K562 (cell line): ENCODE measurements at regions not wholly inside any gene's neighbourhood (a gene's known extent, or its start where the extent isn't known, plus 50 kb on each side); places are given as distances from the start of the nearest gene placed in this dataset.

Source experiments
- ATAC-seq: fragments of 200-7000 bp; cut with Tn5 transposase; 3 replicates; pipeline ENCODE4 v1.9.1; 2020; ENCODE audit warnings: moderate library complexity
- BruUV-seq: library from RNA; stranded (reverse); fragments of 400-500 nt; replicated peaks from 2 replicates; lab custom pipeline; 2021; lab: Mats Ljungman, UMichigan
- CTCF ChIA-PET: fragments of 300-600 bp; formaldehyde crosslinking; extraction: SDS; loops from one replicate; lab custom pipeline; 2021; ENCODE audit warnings: low intra/inter-chr PET ratio; lab: Yijun Ruan, JAX
- POLR2A ChIA-PET: fragments of 300-600, 350-650 bp; sonication (Branson Sonifier 250); formaldehyde crosslinking; extraction: SDS; loops from one replicate; lab custom pipeline; 2021; ENCODE audit warnings: antibody characterized with exemption, inconsistent platforms; lab: Yijun Ruan, JAX
- DNase-seq, 4 experiments: peaks; one replicate each; pipeline versions ENCODE4 v3.0.0 to v3.0.0-alpha.2; 2011 to 2018; ENCODE audit warnings: low spot score in 3 of 4, mixed read lengths in 3 of 4; ENCODE audit errors: extremely low read depth in 1 of 4
- FAIRE-seq: peaks from 2 replicates; lab custom pipeline; 2011; peaks lifted over from hg19 to GRCh38; lab: Jason Lieb, UNC
- H2AFZ ChIP-seq: 2 replicates; pipeline ENCODE4 v1.6.0; 2011; ENCODE audit warnings: low read depth, low read length, control low read depth, inconsistent platforms
- H3K27ac ChIP-seq: fragments of 200-600 bp; 3 replicates; pipeline ENCODE4 v1.8.0; 2011; ENCODE audit warnings: low read depth, mild to moderate bottlenecking, control low read depth, inconsistent platforms, low read length, moderate library complexity, mixed read lengths; ENCODE audit errors: extremely low read depth
- H3K27me3 ChIP-seq, 2 experiments: fragments of 300-600 bp in 1 of 2; 2 replicates in 1 of 2; 3 replicates in 1 of 2; pipeline versions ENCODE4 v1.6.0 to v1.8.0; 2011; ENCODE audit warnings: inconsistent platforms in 2 of 2, low read length in 2 of 2, mild to moderate bottlenecking in 1 of 2, mixed read lengths in 1 of 2, moderate library complexity in 1 of 2; ENCODE audit not compliant: control insufficient read depth in 2 of 2, insufficient read depth in 2 of 2
- H3K36me3 ChIP-seq: fragments of 300-600 bp; 3 replicates; pipeline ENCODE4 v1.8.0; 2011; ENCODE audit warnings: mild to moderate bottlenecking, low read length, inconsistent platforms; ENCODE audit not compliant: control insufficient read depth, insufficient read depth
- H3K4me1 ChIP-seq, 2 experiments: fragments of 200-600 bp in 1 of 2; replicated peaks in 1 of 2; 2 replicates in 1 of 2; 3 replicates in 1 of 2; pipeline versions ENCODE4 v1.5.1 to v1.8.0; 2011; ENCODE audit warnings: inconsistent platforms in 2 of 2, low read length in 2 of 2, mild to moderate bottlenecking in 1 of 2, mixed read lengths in 1 of 2, moderate library complexity in 1 of 2; ENCODE audit not compliant: control insufficient read depth in 2 of 2, insufficient read depth in 2 of 2
- H3K4me2 ChIP-seq: 2 replicates; pipeline ENCODE4 v1.6.1; 2011; ENCODE audit warnings: low read length, control low read depth, inconsistent platforms, mixed read lengths; ENCODE audit not compliant: insufficient read depth
- H3K4me3 ChIP-seq: fragments of 200-600 bp; sonication (generic), shearing (Covaris generic); 2 replicates; pipeline ENCODE4 v1.5.1; 2016; ENCODE audit warnings: control low read depth, inconsistent platforms
- H3K79me2 ChIP-seq: fragments of 200-600 bp; 3 replicates; pipeline ENCODE4 v1.8.0; 2011; ENCODE audit warnings: low read length, inconsistent platforms; ENCODE audit not compliant: control insufficient read depth, insufficient read depth
- H3K9ac ChIP-seq, 2 experiments: 2 replicates each; pipeline versions ENCODE4 v1.6.0 to v1.6.1; 2011; ENCODE audit warnings: low read depth in 2 of 2, low read length in 2 of 2, control low read depth in 1 of 2, inconsistent platforms in 1 of 2, mild to moderate bottlenecking in 1 of 2, mixed read lengths in 1 of 2; ENCODE audit not compliant: insufficient read depth in 1 of 2
- H3K9me1 ChIP-seq: one replicate; pipeline ENCODE4 v1.6.0; 2011; ENCODE audit warnings: inconsistent platforms, mild to moderate bottlenecking, low read length, moderate library complexity; ENCODE audit not compliant: control insufficient read depth, insufficient read depth
- H3K9me3 ChIP-seq: replicated peaks from 2 replicates; pipeline ENCODE4 v1.5.1; 2011; ENCODE audit warnings: low read depth, low read length, inconsistent platforms; ENCODE audit not compliant: control insufficient read depth, insufficient read depth
- H4K20me1 ChIP-seq: replicated peaks from 2 replicates; pipeline ENCODE4 v1.6.1; 2011; ENCODE audit warnings: low read length, inconsistent platforms, mixed read lengths; ENCODE audit not compliant: control insufficient read depth, insufficient read depth
- GABPB1 ChIP-seq: sonication (generic); formaldehyde crosslinking; IDR thresholded peaks from 2 replicates; pipeline ENCODE4 v1.8.0; 2022; ENCODE audit warnings: mild to moderate bottlenecking, missing genetic modification reagents
- HBP1 ChIP-seq: fragments of 450-650 bp; formaldehyde crosslinking; IDR thresholded peaks from 2 replicates; pipeline ENCODE4 v1.4.0; 2022; ENCODE audit warnings: missing genetic modification characterization
- HNRNPLL ChIP-seq: fragments of 200-400 bp; formaldehyde crosslinking; IDR thresholded peaks from 2 replicates; pipeline ENCODE4 v1.6.1; 2017; ENCODE audit warnings: low read length, low read depth, mild to moderate bottlenecking; ENCODE audit not compliant: poor library complexity, severe bottlenecking
- LEF1 ChIP-seq: fragments of 450-650 bp; IDR thresholded peaks from 2 replicates; pipeline ENCODE4 v1.6.1; 2016; ENCODE audit warnings: mild to moderate bottlenecking
- ZNF280B ChIP-seq: fragments of 250-450 bp; sonication (Bioruptor Pico); IDR thresholded peaks from 2 replicates; pipeline ENCODE4 v1.5.1; 2021; ENCODE audit warnings: mild to moderate bottlenecking
- ZNF316 ChIP-seq: fragments of 450-650 bp; IDR thresholded peaks from 2 replicates; pipeline ENCODE4 v1.6.1; 2016
- ZNF586 ChIP-seq: fragments of 450-650 bp; formaldehyde crosslinking; conservative IDR thresholded peaks from 2 replicates; pipeline ENCODE4 v1.4.0; 2020; ENCODE audit warnings: mild to moderate bottlenecking, moderate library complexity
- WGBS: fragments of 100-300 bp; shearing (Covaris generic); methylation state at CpG from one replicate; pipeline ENCODE4 v1.1.6; 2016; ENCODE audit warnings: low coverage, mixed read lengths; ENCODE audit not compliant: insufficient coverage; ENCODE audit errors: missing lambda C conversion rate; 5-methylcytosine and 5-hydroxymethylcytosine counted together
- in situ Hi-C: fragments of 300-500 bp; cut with MboI; formaldehyde crosslinking; loops from 4 replicates; pipeline ENCODE4 v1.15.0; 2018; ENCODE audit warnings: inconsistent platforms, mixed read lengths
- intact Hi-C: fragments of 100-400 bp; cut with micrococcal nuclease; formaldehyde crosslinking; loops from 2 replicates; pipeline ENCODE4 v1.14.2; 2022
- TF ChIP-seq, protein P1 (sequence below): fragments of 450-650 bp; formaldehyde crosslinking; conservative IDR thresholded peaks from 2 replicates; pipeline ENCODE4 v1.4.0; 2022; ENCODE audit warnings: mild to moderate bottlenecking, missing genetic modification characterization

- in situ Hi-C loops = no loop called here
- no peak for DNase-seq
- no peak overlapping the region for H3K4me2 ChIP-seq
- WGBS = 0% methylated on average over 4 of the region's 4 CpGs
- ATAC-seq = no peak
- no peak for FAIRE-seq
- ChIA-PET CTCF (no interaction called here), POLR2A (no interaction called here)
- H3K79me2 ChIP-seq = no peaks in the 10 kb centered on the region
- no peaks in the 10 kb centered on the region for H3K36me3 ChIP-seq
- intact Hi-C loops = no loop called here
- no peaks in the 10 kb centered on the region for H3K27me3 ChIP-seq
- no peak overlapping the region for H3K27ac ChIP-seq
- H3K9me1 ChIP-seq = no peaks in the 10 kb centered on the region
- no peak overlapping the region for H3K9ac ChIP-seq
- no peaks in the 10 kb centered on the region for H3K4me1 ChIP-seq
- TF ChIP-seq, protein P1, sequence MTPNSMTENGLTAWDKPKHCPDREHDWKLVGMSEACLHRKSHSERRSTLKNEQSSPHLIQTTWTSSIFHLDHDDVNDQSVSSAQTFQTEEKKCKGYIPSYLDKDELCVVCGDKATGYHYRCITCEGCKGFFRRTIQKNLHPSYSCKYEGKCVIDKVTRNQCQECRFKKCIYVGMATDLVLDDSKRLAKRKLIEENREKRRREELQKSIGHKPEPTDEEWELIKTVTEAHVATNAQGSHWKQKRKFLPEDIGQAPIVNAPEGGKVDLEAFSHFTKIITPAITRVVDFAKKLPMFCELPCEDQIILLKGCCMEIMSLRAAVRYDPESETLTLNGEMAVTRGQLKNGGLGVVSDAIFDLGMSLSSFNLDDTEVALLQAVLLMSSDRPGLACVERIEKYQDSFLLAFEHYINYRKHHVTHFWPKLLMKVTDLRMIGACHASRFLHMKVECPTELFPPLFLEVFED = no peak
- TF ChIP-seq ZNF586 = no peak
- no peak for TF ChIP-seq HBP1 (CRISPR knock-in tag)
- BruUV-seq = no TSS peak
- no peak overlapping the region for H3K4me3 ChIP-seq
- H2AFZ ChIP-seq = no peak overlapping the region
- no peaks in the 10 kb centered on the region for H4K20me1 ChIP-seq
- H3K9me3 ChIP-seq = no peaks in the 10 kb centered on the region
Measured at GRCh38 chr6:81252231-81252630, 500.2 kb downstream of the TENT5A start.

- CTCF ChIA-PET = no interaction called here
- Histone ChIP-seq H3K36me3 (no peaks in the 10 kb centered on the region), H3K4me3 (no peak overlapping the region), H3K9me3 (no peaks in the 10 kb centered on the region), H3K9me1 (no peaks in the 10 kb centered on the region), H3K9ac (no peak overlapping the region), H2AFZ (no peak overlapping the region), H3K27me3 (no peaks in the 10 kb centered on the region), H3K27ac (no peak overlapping the region), H3K79me2 (no peaks in the 10 kb centered on the region), H3K4me1 (no peaks in the 10 kb centered on the region), H4K20me1 (no peaks in the 10 kb centered on the region), H3K4me2 (no peak overlapping the region)
- POLR2A ChIA-PET = no interaction called here
- TF ChIP-seq GABPB1 (CRISPR knock-in tag) (no peak), ZNF316 (no peak), ZNF280B (CRISPR knock-in tag) (no peak), LEF1 (no peak), HNRNPLL (no peak)
- WGBS = 6% methylated on average over 2 of the region's 2 CpGs
- no peak for DNase-seq
- BruUV-seq = no TSS peak
- in situ Hi-C loops (no loop called here), intact Hi-C loops (no loop called here)
- ATAC-seq = no peak
- no peak for FAIRE-seq
Measured at GRCh38 chr6:81246200-81246599, 506.3 kb downstream of the TENT5A start.
